Epithelial cell of esophagus (primary cell): ENCODE measurements at regions not wholly inside any gene's neighbourhood (a gene's known extent, or its start where the extent isn't known, plus 50 kb on each side); places are given as distances from the start of the nearest gene placed in this dataset.
"Not testable (repeated sequence)": the region's sequence is repeated elsewhere in the genome, so short reads cannot be mapped to it uniquely, and the experiment has no call there.

Source experiments
- DNase-seq: peaks from one replicate; pipeline ENCODE4 v3.0.0; 2010; ENCODE audit warnings: low read depth
- H3K4me3 ChIP-seq: 2 replicates; pipeline ENCODE4 v1.5.1; 2011; ENCODE audit warnings: mild to moderate bottlenecking, low read length, control low read depth
- TF ChIP-seq, protein P1 (sequence below): IDR thresholded peaks from 2 replicates; pipeline ENCODE4 v1.5.1; 2011; ENCODE audit warnings: low read depth, mild to moderate bottlenecking, low read length, control low read depth, inconsistent platforms; ENCODE audit not compliant: insufficient read depth; ENCODE audit errors: missing control alignments

DNA sequence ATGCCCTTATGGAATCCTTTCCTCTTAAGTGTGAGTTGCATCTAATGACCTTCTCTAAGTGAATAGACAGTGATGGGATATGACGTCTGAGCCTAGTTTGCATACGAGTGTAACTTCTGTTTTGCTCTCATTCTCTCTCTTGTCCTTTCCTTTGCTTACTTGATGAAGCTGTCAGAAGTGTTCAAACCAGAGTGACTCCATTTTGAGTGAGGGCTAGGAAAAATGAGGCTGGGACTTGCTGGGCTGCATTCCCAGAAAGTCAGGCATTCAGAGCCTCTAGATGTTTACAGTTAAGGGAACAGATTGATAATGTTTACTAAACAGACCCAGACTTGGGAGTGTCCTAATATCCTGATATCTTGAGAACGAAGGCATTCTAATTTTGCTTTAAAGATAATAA lies 311.2 kb upstream of the SOX4 start:
- not testable (repeated sequence) for H3K4me3 ChIP-seq, DNase-seq

DNA sequence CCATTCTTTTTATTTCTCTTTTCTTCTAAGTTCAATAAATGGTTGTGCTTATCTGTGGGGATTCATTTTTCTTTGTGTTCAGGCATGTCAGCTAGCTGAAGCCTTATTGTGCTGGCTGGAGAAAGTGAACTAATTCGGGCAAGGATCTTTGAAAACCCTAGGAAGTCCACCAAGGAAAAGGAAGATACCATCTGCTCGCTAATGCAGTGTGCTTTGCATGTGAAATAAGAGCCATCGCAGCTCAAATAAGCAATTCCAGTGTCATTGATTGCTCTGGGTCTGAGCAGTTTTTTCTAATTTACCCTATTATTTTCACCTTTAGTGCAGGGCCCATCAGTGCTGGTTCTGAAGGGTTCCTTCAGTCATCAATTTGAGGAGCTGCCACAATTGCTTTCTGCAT lies 309.4 kb upstream of the SOX4 start:
- H3K4me3 ChIP-seq, result no peak overlapping the region
- TF ChIP-seq, protein P1, sequence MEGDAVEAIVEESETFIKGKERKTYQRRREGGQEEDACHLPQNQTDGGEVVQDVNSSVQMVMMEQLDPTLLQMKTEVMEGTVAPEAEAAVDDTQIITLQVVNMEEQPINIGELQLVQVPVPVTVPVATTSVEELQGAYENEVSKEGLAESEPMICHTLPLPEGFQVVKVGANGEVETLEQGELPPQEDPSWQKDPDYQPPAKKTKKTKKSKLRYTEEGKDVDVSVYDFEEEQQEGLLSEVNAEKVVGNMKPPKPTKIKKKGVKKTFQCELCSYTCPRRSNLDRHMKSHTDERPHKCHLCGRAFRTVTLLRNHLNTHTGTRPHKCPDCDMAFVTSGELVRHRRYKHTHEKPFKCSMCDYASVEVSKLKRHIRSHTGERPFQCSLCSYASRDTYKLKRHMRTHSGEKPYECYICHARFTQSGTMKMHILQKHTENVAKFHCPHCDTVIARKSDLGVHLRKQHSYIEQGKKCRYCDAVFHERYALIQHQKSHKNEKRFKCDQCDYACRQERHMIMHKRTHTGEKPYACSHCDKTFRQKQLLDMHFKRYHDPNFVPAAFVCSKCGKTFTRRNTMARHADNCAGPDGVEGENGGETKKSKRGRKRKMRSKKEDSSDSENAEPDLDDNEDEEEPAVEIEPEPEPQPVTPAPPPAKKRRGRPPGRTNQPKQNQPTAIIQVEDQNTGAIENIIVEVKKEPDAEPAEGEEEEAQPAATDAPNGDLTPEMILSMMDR, result no peak
- no peak for DNase-seq

GRCh38 chr6:21284706-21285105 lies 308.8 kb upstream of the SOX4 start:
- TF ChIP-seq, protein P1, result no peak
- H3K4me3 ChIP-seq, result no peak overlapping the region
- no peak for DNase-seq

DNA sequence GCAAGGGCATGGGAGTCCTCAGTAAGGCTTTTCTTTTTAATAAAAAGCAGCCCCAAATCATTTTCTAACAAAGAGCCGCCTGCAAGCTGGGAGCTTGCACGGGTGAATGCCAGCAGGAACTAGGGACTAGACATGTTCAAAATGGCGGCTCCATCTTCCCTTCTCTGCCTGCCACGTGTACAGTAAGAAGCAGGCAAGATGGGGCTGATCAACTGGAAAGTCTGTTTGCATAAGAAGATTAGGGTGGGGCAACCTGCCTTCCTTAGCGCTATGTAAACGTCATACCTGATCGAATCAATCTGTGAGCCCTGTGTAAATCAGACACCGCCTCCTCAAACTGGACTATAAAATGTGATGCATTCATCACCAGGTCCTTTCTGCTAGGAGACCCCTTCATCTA lies 299.4 kb upstream of the SOX4 start:
- TF ChIP-seq, protein P1, result no peak
- no peak overlapping the region for H3K4me3 ChIP-seq
- DNase-seq, result no peak

DNA sequence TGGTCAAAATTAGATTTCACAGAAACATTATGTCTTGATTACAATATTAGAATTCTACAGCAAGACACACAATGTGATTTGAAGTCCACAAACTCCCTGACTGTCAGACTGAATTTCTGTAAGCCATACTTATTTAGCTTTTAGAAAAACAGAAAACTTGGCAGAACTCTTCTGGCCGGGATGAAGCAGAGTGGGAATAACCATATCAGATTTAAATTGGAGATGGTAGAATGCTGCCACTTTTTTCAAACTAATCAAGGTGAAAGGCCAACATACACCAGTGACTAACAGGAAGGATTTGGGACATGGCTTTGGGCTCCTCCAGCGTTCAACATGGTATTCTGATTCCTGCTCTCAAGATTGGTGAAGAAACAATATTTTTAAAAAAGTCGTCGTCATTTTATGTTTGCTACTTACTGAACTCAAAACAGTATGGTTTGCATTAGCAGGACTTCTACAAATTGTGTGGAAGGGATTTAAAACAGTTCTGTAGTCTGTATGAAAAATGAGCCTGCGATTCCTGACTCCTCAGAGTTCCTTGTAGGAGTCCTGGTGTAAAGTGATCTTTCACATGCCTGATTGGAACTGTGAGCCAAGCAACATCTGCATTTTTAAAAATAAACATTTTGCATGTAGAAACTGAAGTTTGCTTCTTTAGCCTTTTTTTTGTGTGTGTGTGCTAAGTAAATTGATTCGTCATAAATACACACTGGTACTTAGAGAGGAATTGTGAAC lies 297.9 kb upstream of the SOX4 start:
- no peak for DNase-seq
- H3K4me3 ChIP-seq, result no peak overlapping the region
- TF ChIP-seq, protein P1, result no peak

DNA sequence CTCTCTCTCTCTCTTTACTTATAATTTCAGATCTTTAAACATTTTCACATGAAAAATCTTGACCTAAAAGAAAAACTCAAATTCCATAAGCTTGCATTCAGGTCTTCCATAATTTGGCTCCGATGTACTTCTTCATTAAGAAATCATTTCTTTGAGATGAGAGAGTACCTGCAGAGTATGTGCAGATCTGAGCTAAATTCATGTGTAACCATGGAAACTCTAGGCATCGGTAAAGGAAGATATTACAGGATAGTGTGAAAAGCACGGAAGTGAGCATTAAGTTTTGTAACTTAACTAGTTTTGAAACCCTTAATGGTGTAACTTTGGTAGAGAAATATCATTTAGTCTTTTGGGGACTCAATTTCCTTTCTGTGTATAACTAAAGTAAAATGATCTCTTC lies 295.9 kb upstream of the SOX4 start:
- H3K4me3 ChIP-seq, result no peak overlapping the region
- TF ChIP-seq, protein P1, result no peak
- DNase-seq, result no peak

- TF ChIP-seq, protein P1, result no peak
- H3K4me3 ChIP-seq, result no peak overlapping the region
- no peak for DNase-seq
Measured at GRCh38 chr6:21299216-21299615, 294.3 kb upstream of the SOX4 start.

DNA sequence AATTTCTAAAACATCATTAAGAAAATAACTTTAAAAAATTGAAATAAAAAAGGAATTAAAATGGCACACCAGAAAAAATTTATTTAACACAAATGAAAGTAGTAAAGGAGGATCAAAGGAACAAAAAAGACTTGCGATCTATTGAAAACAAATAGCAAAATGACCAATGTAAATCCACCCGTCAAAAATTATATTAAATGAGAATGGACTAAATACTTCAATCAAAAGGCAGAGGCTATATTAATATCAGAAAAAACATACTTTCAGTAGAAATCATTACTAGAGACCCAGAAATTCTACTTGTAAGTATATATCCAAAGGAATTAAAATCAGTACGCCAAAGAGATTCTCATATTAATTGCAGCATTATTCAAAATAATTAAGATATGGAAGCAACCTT lies 293.1 kb upstream of the SOX4 start:
- no peak overlapping the region for H3K4me3 ChIP-seq
- TF ChIP-seq, protein P1, result no peak
- DNase-seq, result no peak
